Karpas-422 (cell line): ENCODE measurements at regions not wholly inside any gene's neighbourhood (a gene's known extent, or its start where the extent isn't known, plus 50 kb on each side); places are given as distances from the start of the nearest gene placed in this dataset.
A peak's percentile ranks its signal among the peaks of the same experiment; 100 is the strongest.
"Not testable (repeated sequence)": the region's sequence is repeated elsewhere in the genome, so short reads cannot be mapped to it uniquely, and the experiment has no call there.

Experiments used
- DNase-seq: peaks from one replicate; pipeline ENCODE4 v3.0.0-alpha.2; 2015
- H2AFZ ChIP-seq: fragments of 200-600 bp; sonication (generic); 2 replicates; pipeline ENCODE4 v1.6.1; 2014; ENCODE audit warnings: antibody characterized with exemption, low read length, mixed read lengths
- H3K27ac ChIP-seq: fragments of 200-600 bp; sonication (generic); 2 replicates; pipeline ENCODE4 v1.5.1; 2014; ENCODE audit warnings: mild to moderate bottlenecking, low read length, moderate library complexity
- H3K27me3 ChIP-seq: fragments of 200-600 bp; sonication (generic); 2 replicates; pipeline ENCODE4 v1.6.1; 2014; ENCODE audit warnings: low read length, mixed read lengths
- H3K36me3 ChIP-seq: fragments of 200-600 bp; sonication (generic); 2 replicates; pipeline ENCODE4 v1.6.1; 2014; ENCODE audit warnings: low read length, mixed read lengths; ENCODE audit not compliant: insufficient read depth
- H3K4me1 ChIP-seq: fragments of 200-600 bp; sonication (generic); 2 replicates; pipeline ENCODE4 v1.6.1; 2014; ENCODE audit warnings: mild to moderate bottlenecking, low read length, mixed read lengths
- H3K4me2 ChIP-seq: fragments of 200-600 bp; sonication (generic); 2 replicates; pipeline ENCODE4 v1.6.1; 2014; ENCODE audit warnings: low read length, low read depth, mild to moderate bottlenecking; ENCODE audit not compliant: poor library complexity, severe bottlenecking
- H3K4me3 ChIP-seq: fragments of 200-600 bp; sonication (generic); 2 replicates; pipeline ENCODE4 v1.5.1; 2014; ENCODE audit warnings: mild to moderate bottlenecking, antibody characterized with exemption, low read length, mixed read lengths
- H3K79me2 ChIP-seq: fragments of 200-600 bp; sonication (generic); 2 replicates; pipeline ENCODE4 v1.6.1; 2014; ENCODE audit warnings: mild to moderate bottlenecking, low read length, mixed read lengths
- H3K9ac ChIP-seq: fragments of 200-600 bp; sonication (generic); 2 replicates; pipeline ENCODE4 v1.6.0; 2014; ENCODE audit warnings: low read length
- H3K9me2 ChIP-seq: fragments of 200-600 bp; sonication (generic), shearing (Covaris generic); replicated peaks from 2 replicates; pipeline ENCODE4 v1.6.0; 2014; ENCODE audit warnings: mild to moderate bottlenecking, low read length, moderate library complexity; ENCODE audit not compliant: insufficient read depth
- H3K9me3 ChIP-seq: fragments of 300-700, 200-600 bp; sonication (generic); 2 replicates; pipeline ENCODE4 v1.6.1; 2014; ENCODE audit warnings: low read length, mixed read lengths
- H4K20me1 ChIP-seq: fragments of 200-600 bp; sonication (generic); 2 replicates; pipeline ENCODE4 v1.6.1; 2014; ENCODE audit warnings: mild to moderate bottlenecking, antibody characterized with exemption, low read length, low read depth; ENCODE audit not compliant: insufficient read depth

- Histone ChIP-seq H4K20me1 (no peaks in the 10 kb centered on the region), H3K9me3 (peaks cover 7% of the 10 kb centered on the region), H2AFZ (no peak overlapping the region), H3K36me3 (no peaks in the 10 kb centered on the region), H3K27me3 (no peaks in the 10 kb centered on the region), H3K4me3 (no peak overlapping the region), H3K9me2 (0 out of 2 replicates have a peak, but pooled peaks cover 3% of the 10 kb centered on the region), H3K79me2 (no peaks in the 10 kb centered on the region), H3K4me1 (no peaks in the 10 kb centered on the region), H3K9ac (no peak overlapping the region), H3K27ac (no peak overlapping the region), H3K4me2 (no peak overlapping the region)
- no peak for DNase-seq
Observed at GRCh38 chr2:187877391-187877790, 323.2 kb upstream of the TFPI start.

- 0 out of 2 replicates have a peak, but pooled peaks cover 3% of the 10 kb centered on the region for H3K9me2 ChIP-seq
- no peak overlapping the region for H3K4me3 ChIP-seq
- no peak overlapping the region for H3K27ac ChIP-seq
- no peak overlapping the region for H2AFZ ChIP-seq
- no peaks in the 10 kb centered on the region for H3K4me1 ChIP-seq
- no peaks in the 10 kb centered on the region for H4K20me1 ChIP-seq
- no peaks in the 10 kb centered on the region for H3K79me2 ChIP-seq
- H3K4me2 ChIP-seq, result no peak overlapping the region
- no peak overlapping the region for H3K9ac ChIP-seq
- DNase-seq, result peak; percentile 5
- H3K9me3 ChIP-seq, result peaks cover 7% of the 10 kb centered on the region
- H3K27me3 ChIP-seq, result no peaks in the 10 kb centered on the region
- H3K36me3 ChIP-seq, result no peaks in the 10 kb centered on the region
Observed at GRCh38 chr2:187878112-187878511, 323.9 kb upstream of the TFPI start.

GRCh38 chr2:187879491-187879890 lies 325.3 kb upstream of the TFPI start:
- peaks cover 8% of the 10 kb centered on the region for H3K9me3 ChIP-seq
- H3K4me3 ChIP-seq, result no peak overlapping the region
- H3K27ac ChIP-seq, result no peak overlapping the region
- no peak overlapping the region for H2AFZ ChIP-seq
- H3K9me2 ChIP-seq, result 0 out of 2 replicates have a peak, but pooled peaks cover 3% of the 10 kb centered on the region
- H3K36me3 ChIP-seq, result no peaks in the 10 kb centered on the region
- no peaks in the 10 kb centered on the region for H4K20me1 ChIP-seq
- H3K4me1 ChIP-seq, result no peaks in the 10 kb centered on the region
- no peak overlapping the region for H3K9ac ChIP-seq
- no peak overlapping the region for H3K4me2 ChIP-seq
- no peaks in the 10 kb centered on the region for H3K27me3 ChIP-seq
- no peaks in the 10 kb centered on the region for H3K79me2 ChIP-seq
- no peak for DNase-seq

GRCh38 chr2:187884003-187884402 lies 329.8 kb upstream of the TFPI start:
- Histone ChIP-seq H3K9me3 (0 out of 2 replicates have a peak, but pooled peaks cover 5% of the 10 kb centered on the region), H3K9me2 (0 out of 2 replicates have a peak, but pooled peaks cover 3% of the 10 kb centered on the region), H3K4me3 (no peak overlapping the region), H3K79me2 (no peaks in the 10 kb centered on the region), H4K20me1 (no peaks in the 10 kb centered on the region), H3K4me2 (no peak overlapping the region), H2AFZ (no peak overlapping the region), H3K27ac (no peak overlapping the region), H3K36me3 (no peaks in the 10 kb centered on the region), H3K9ac (no peak overlapping the region), H3K4me1 (no peaks in the 10 kb centered on the region), H3K27me3 (no peaks in the 10 kb centered on the region)
- no peak for DNase-seq

- H3K9me2 ChIP-seq, result no peaks in the 10 kb centered on the region
- no peak overlapping the region for H3K4me2 ChIP-seq
- no peak overlapping the region for H3K27ac ChIP-seq
- H3K9me3 ChIP-seq, result peaks cover 3% of the 10 kb centered on the region; the same call in 1 of the 2 replicates
- no peak overlapping the region for H2AFZ ChIP-seq
- H3K4me1 ChIP-seq, result no peaks in the 10 kb centered on the region
- no peaks in the 10 kb centered on the region for H3K36me3 ChIP-seq
- no peaks in the 10 kb centered on the region for H3K79me2 ChIP-seq
- H3K4me3 ChIP-seq, result no peak overlapping the region
- DNase-seq, result no peak
- H4K20me1 ChIP-seq, result no peaks in the 10 kb centered on the region
- no peaks in the 10 kb centered on the region for H3K27me3 ChIP-seq
- H3K9ac ChIP-seq, result no peak overlapping the region
Observed at GRCh38 chr2:187890690-187891089, 336.5 kb upstream of the TFPI start.

- no peaks in the 10 kb centered on the region for H3K36me3 ChIP-seq
- H3K27me3 ChIP-seq, result no peaks in the 10 kb centered on the region
- H4K20me1 ChIP-seq, result no peaks in the 10 kb centered on the region
- H3K9ac ChIP-seq, result no peak overlapping the region
- DNase-seq, result no peak
- no peaks in the 10 kb centered on the region for H3K79me2 ChIP-seq
- no peak overlapping the region for H3K4me2 ChIP-seq
- no peak overlapping the region for H2AFZ ChIP-seq
- no peaks in the 10 kb centered on the region for H3K4me1 ChIP-seq
- H3K9me2 ChIP-seq, result no peaks in the 10 kb centered on the region
- no peak overlapping the region for H3K4me3 ChIP-seq
- no peak overlapping the region for H3K27ac ChIP-seq
- H3K9me3 ChIP-seq, result 0 out of 2 replicates have a peak, but pooled peaks cover 4% of the 10 kb centered on the region
Observed at GRCh38 chr2:187900021-187900420, 345.8 kb upstream of the TFPI start.

GRCh38 chr2:187906021-187906420 lies 351.8 kb upstream of the TFPI start:
- Histone ChIP-seq H3K79me2 (no peaks in the 10 kb centered on the region), H3K4me1 (no peaks in the 10 kb centered on the region), H3K9ac (no peak overlapping the region), H3K36me3 (no peaks in the 10 kb centered on the region), H3K27ac (no peak overlapping the region), H3K4me2 (no peak overlapping the region), H3K9me3 (0 out of 2 replicates have a peak, but pooled peaks cover 2% of the 10 kb centered on the region), H3K9me2 (no peaks in the 10 kb centered on the region), H4K20me1 (no peaks in the 10 kb centered on the region), H3K4me3 (no peak overlapping the region), H2AFZ (no peak overlapping the region), H3K27me3 (no peaks in the 10 kb centered on the region)
- DNase-seq, result no peak

- not testable (repeated sequence) for H3K27me3 ChIP-seq, H3K27ac ChIP-seq, H3K9me3 ChIP-seq, H2AFZ ChIP-seq, DNase-seq, H3K4me1 ChIP-seq, H3K4me2 ChIP-seq, H3K79me2 ChIP-seq, H4K20me1 ChIP-seq, H3K36me3 ChIP-seq, H3K4me3 ChIP-seq, H3K9ac ChIP-seq, H3K9me2 ChIP-seq
Observed at GRCh38 chr2:187910922-187911321, 356.7 kb upstream of the TFPI start.

GRCh38 chr2:187912950-187913349 lies 358.7 kb upstream of the TFPI start:
- Histone ChIP-seq H3K79me2 (no peaks in the 10 kb centered on the region), H3K36me3 (no peaks in the 10 kb centered on the region), H3K4me1 (no peaks in the 10 kb centered on the region), H3K9me3 (peaks cover 9% of the 10 kb centered on the region; the same call in 1 of the 2 replicates), H3K4me2 (no peak overlapping the region), H2AFZ (no peak overlapping the region), H3K9me2 (no peaks in the 10 kb centered on the region), H3K27ac (no peak overlapping the region), H3K9ac (no peak overlapping the region), H3K27me3 (no peaks in the 10 kb centered on the region), H4K20me1 (no peaks in the 10 kb centered on the region), H3K4me3 (no peak overlapping the region)
- DNase-seq, result no peak
